Left lung (tissue), 4 donors: ENCODE measurements at regions not wholly inside any gene's neighbourhood (a gene's known extent, or its start where the extent isn't known, plus 50 kb on each side); places are given as distances from the start of the nearest gene placed in this dataset.

Source experiments
- ATAC-seq: fragments of 200-7000 bp; cut with Tn5 transposase; one replicate; pipeline ENCODE4 v1.9.1; 2020; ENCODE audit warnings: moderate library complexity
- DNase-seq, 4 donors: peaks; one replicate each; pipeline ENCODE4 v3.0.0-alpha.2; 2013 to 2020
- H3K27ac ChIP-seq, 2 donors: fragments of 200-600 bp; sonication (generic) in 1 of 2; one replicate each; pipeline versions ENCODE4 v1.5.0 to v1.8.0; 2020 to 2021
- H3K27me3 ChIP-seq, 2 donors: fragments of 200-600 bp; sonication (generic) in 1 of 2; one replicate each; pipeline versions ENCODE4 v1.5.0 to v1.8.0; 2020 to 2021
- H3K36me3 ChIP-seq, 2 donors: fragments of 200-600 bp; sonication (generic) in 1 of 2; one replicate each; pipeline versions ENCODE4 v1.5.0 to v1.8.0; 2020 to 2021
- H3K4me1 ChIP-seq, 2 donors: fragments of 200-600 bp; one replicate each; pipeline ENCODE4 v1.8.0; 2021
- H3K4me3 ChIP-seq, 2 donors: fragments of 200-600 bp; sonication (generic) in 1 of 2; one replicate each; pipeline versions ENCODE4 v1.5.0 to v1.8.0; 2020 to 2021; ENCODE audit warnings: mild to moderate bottlenecking in 1 of 2
- H3K9me3 ChIP-seq, 2 donors: fragments of 200-600 bp; sonication (generic) in 1 of 2; one replicate each; pipeline versions ENCODE4 v1.5.0 to v1.8.0; 2020 to 2021
- CTCF ChIP-seq, 2 donors: fragments of 200-600 bp; sonication (generic) in 1 of 2; IDR thresholded peaks; one replicate each; pipeline versions ENCODE4 v1.5.0 to v1.8.0; 2021; ENCODE audit warnings: antibody characterized with exemption in 2 of 2
- intact Hi-C, 2 donors: fragments of 100-400 bp; cut with DNase I; formaldehyde crosslinking; loops; one replicate each; pipeline versions ENCODE4 v1.11.2 to v1.14.2; 2022
- donor health status: DM: no; HTN: yes; CAD: no.
- donor health status: DM: no; HTN: no; CAD: no.

- no peaks in the 10 kb centered on the region for H3K36me3 ChIP-seq
- H3K4me3 ChIP-seq: no peak overlapping the region
- H3K4me1 ChIP-seq: no peaks in the 10 kb centered on the region
- H3K27me3 ChIP-seq: no peaks in the 10 kb centered on the region
- intact Hi-C loops: no loop called here
- no peak overlapping the region for H3K27ac ChIP-seq
- no peak for ATAC-seq
- no peak for TF ChIP-seq CTCF (IDR thresholded peaks at IDR 0.05)
- no peak for DNase-seq
- no peaks in the 10 kb centered on the region for H3K9me3 ChIP-seq
Observed at GRCh38 chrX:99480728-99481127, 929.3 kb downstream of the PCDH19 start.

DNA sequence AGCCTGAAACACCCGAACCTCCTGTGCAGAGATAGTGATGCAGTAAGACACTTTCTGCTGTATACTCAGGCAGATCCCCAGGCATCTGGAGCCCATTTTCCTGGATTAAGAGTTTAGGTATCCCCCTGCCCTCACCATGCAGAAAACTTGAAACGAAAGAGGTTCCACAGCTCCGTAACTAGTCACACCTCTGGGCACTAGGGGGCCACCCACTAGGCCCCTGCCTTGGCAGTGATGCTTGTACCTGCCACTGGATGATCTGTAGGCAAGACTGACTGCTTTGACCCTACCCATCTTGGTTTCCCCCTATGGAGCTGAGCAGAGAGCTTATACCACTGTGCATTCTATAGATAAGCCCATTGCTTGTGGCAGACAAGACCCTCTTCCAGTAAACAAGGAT, 940.6 kb downstream of the PCDH19 start:
- ATAC-seq: no peak
- intact Hi-C loops: no loop called here
- Histone ChIP-seq H3K4me3 (no peak overlapping the region), H3K36me3 (no peaks in the 10 kb centered on the region), H3K9me3 (no peaks in the 10 kb centered on the region), H3K27me3 (peaks cover 0 to 4% of the 10 kb centered on the region in 2 donors), H3K27ac (no peak overlapping the region), H3K4me1 (no peaks in the 10 kb centered on the region)
- no peak for TF ChIP-seq CTCF (IDR thresholded peaks at IDR 0.05)
- no peak for DNase-seq

- no peak overlapping the region for H3K27ac ChIP-seq
- peaks cover 0 to 4% of the 10 kb centered on the region in 2 donors for H3K27me3 ChIP-seq
- no peaks in the 10 kb centered on the region for H3K9me3 ChIP-seq
- DNase-seq (no peak), ATAC-seq (no peak)
- no peak overlapping the region for H3K4me3 ChIP-seq
- no peak for TF ChIP-seq CTCF (IDR thresholded peaks at IDR 0.05)
- H3K4me1 ChIP-seq: no peaks in the 10 kb centered on the region
- H3K36me3 ChIP-seq: no peaks in the 10 kb centered on the region
- intact Hi-C loops: no loop called here
Observed at GRCh38 chrX:99468993-99469392, 941.1 kb downstream of the PCDH19 start.

DNA sequence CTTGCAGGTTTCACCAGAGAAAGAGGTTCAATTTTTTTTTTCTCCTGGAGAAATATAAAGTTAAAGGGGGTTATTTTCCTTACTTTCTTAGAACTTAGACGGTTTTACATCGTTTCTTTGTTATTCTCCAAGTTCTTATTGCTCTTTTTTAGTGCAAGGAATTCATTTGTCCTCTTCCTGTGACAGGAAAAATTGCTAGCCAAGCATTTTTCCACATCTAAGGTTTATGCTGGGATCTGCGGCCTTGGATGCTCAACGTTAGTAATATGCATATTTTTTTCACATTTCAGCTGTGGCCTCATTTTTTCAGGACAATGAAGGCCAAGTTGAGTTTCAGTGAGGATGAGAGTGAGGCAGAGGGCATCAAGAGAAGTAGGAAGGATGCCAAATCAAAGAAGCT, 948.9 kb downstream of the PCDH19 start:
- ATAC-seq (no peak), DNase-seq (no peak)
- H3K9me3 ChIP-seq: no peaks in the 10 kb centered on the region
- intact Hi-C loops: no loop called here
- no peak overlapping the region for H3K4me3 ChIP-seq
- H3K27ac ChIP-seq: no peak overlapping the region
- H3K27me3 ChIP-seq: no peaks in the 10 kb centered on the region
- no peaks in the 10 kb centered on the region for H3K36me3 ChIP-seq
- TF ChIP-seq CTCF (IDR thresholded peaks at IDR 0.05): no peak
- no peaks in the 10 kb centered on the region for H3K4me1 ChIP-seq

- DNase-seq: no peak
- intact Hi-C loops: no loop called here
- H3K36me3 ChIP-seq: no peaks in the 10 kb centered on the region
- TF ChIP-seq CTCF (IDR thresholded peaks at IDR 0.05): no peak
- no peaks in the 10 kb centered on the region for H3K27me3 ChIP-seq
- ATAC-seq: no peak
- H3K4me3 ChIP-seq: no peak overlapping the region
- H3K9me3 ChIP-seq: no peaks in the 10 kb centered on the region
- no peak overlapping the region for H3K27ac ChIP-seq
- H3K4me1 ChIP-seq: no peaks in the 10 kb centered on the region
Observed at GRCh38 chrX:99445336-99445735, 964.7 kb downstream of the PCDH19 start.
